GM12878 (cell line): ENCODE measurements at regions not wholly inside any gene's neighbourhood (a gene's known extent, or its start where the extent isn't known, plus 50 kb on each side); places are given as distances from the start of the nearest gene placed in this dataset.

Source experiments
- ATAC-seq: fragments of 200-7000 bp; cut with Tn5 transposase; 3 replicates; pipeline ENCODE4 v1.9.1; 2020; ENCODE audit warnings: mild to moderate bottlenecking, moderate library complexity
- BruUV-seq: library from RNA; stranded (reverse); fragments of 400-500 nt; replicated peaks from 2 replicates; lab custom pipeline; 2021; lab: Mats Ljungman, UMichigan
- CTCF ChIA-PET: fragments of 300-600 bp; sonication (Branson Sonifier 250); formaldehyde crosslinking; extraction: SDS; loops from one replicate; lab custom pipeline; 2021; ENCODE audit warnings: inconsistent platforms; lab: Yijun Ruan, JAX
- POLR2A ChIA-PET: fragments of 350-600 bp; formaldehyde crosslinking; extraction: SDS; loops from one replicate; lab custom pipeline; 2021; ENCODE audit warnings: inconsistent platforms; lab: Charles Lee
- RAD21 ChIA-PET: fragments of 300-600 bp; sonication (Branson Sonifier 250); formaldehyde crosslinking; loops from one replicate; lab custom pipeline; 2023; ENCODE audit warnings: antibody characterized with exemption; ENCODE audit not compliant: unreplicated experiment; lab: Charles Lee
- SMC1A ChIA-PET: fragments of 300-600 bp; sonication (Branson Sonifier 250); formaldehyde crosslinking; loops from one replicate; lab custom pipeline; 2023; ENCODE audit not compliant: unreplicated experiment, uncharacterized antibody; lab: Charles Lee
- DNase-seq: peaks from one replicate; pipeline ENCODE4 v3.0.0-alpha.2; 2011; ENCODE audit warnings: low read depth, low spot score
- FAIRE-seq: peaks from 3 replicates; lab custom pipeline; 2011; peaks lifted over from hg19 to GRCh38; lab: Jason Lieb, UNC
- H2AFZ ChIP-seq: 2 replicates; pipeline ENCODE4 v1.6.0; 2011; ENCODE audit warnings: low read depth, low read length, control low read depth; ENCODE audit not compliant: control insufficient read depth
- H3K27ac ChIP-seq: 2 replicates; pipeline ENCODE4 v1.5.1; 2011; ENCODE audit warnings: control low read depth; ENCODE audit not compliant: control insufficient read depth, insufficient read depth
- H3K27me3 ChIP-seq, 2 experiments: replicated peaks in 1 of 2; 2 replicates each; pipeline versions ENCODE4 v1.6.0 to v1.6.1; 2011; ENCODE audit warnings: low read length in 1 of 2; ENCODE audit not compliant: control insufficient read depth in 2 of 2, insufficient read depth in 2 of 2
- H3K36me3 ChIP-seq, 2 experiments: 2 replicates each; pipeline ENCODE4 v1.5.1; 2011; ENCODE audit warnings: low read length in 1 of 2; ENCODE audit not compliant: control insufficient read depth in 2 of 2, insufficient read depth in 2 of 2
- H3K4me1 ChIP-seq: 2 replicates; pipeline ENCODE4 v1.6.1; 2011; ENCODE audit warnings: mild to moderate bottlenecking, low read length, moderate library complexity, mixed read lengths; ENCODE audit not compliant: control insufficient read depth, insufficient read depth
- H3K4me2 ChIP-seq: 2 replicates; pipeline ENCODE4 v1.6.0; 2011; ENCODE audit warnings: control low read depth; ENCODE audit not compliant: control insufficient read depth, insufficient read depth
- H3K4me3 ChIP-seq: fragments of 200-600 bp; sonication (generic); 2 replicates; pipeline ENCODE4 v1.5.1; 2016
- H3K79me2 ChIP-seq: 2 replicates; pipeline ENCODE4 v1.6.0; 2011; ENCODE audit warnings: low read length; ENCODE audit not compliant: control insufficient read depth, insufficient read depth
- H3K9ac ChIP-seq: 2 replicates; pipeline ENCODE4 v1.8.0; 2011; ENCODE audit warnings: low read length, control low read depth, mixed read lengths; ENCODE audit not compliant: control insufficient read depth, insufficient read depth
- H3K9me3 ChIP-seq: replicated peaks from 3 replicates; pipeline ENCODE4 v1.5.1; 2011; ENCODE audit warnings: mild to moderate bottlenecking, low read length; ENCODE audit not compliant: control insufficient read depth, insufficient read depth
- H4K20me1 ChIP-seq: 2 replicates; pipeline ENCODE4 v1.6.0; 2011; ENCODE audit not compliant: control insufficient read depth, insufficient read depth
- BMI1 ChIP-seq: fragments of 450-650 bp; IDR thresholded peaks from 2 replicates; pipeline ENCODE4 v1.6.1; 2016; ENCODE audit warnings: mild to moderate bottlenecking, moderate library complexity, borderline replicate concordance
- HSF1 ChIP-seq: fragments of 150-350 bp; IDR thresholded peaks from 2 replicates; pipeline ENCODE4 v1.6.1; 2014; ENCODE audit warnings: mild to moderate bottlenecking, low read depth, low read length
- MXI1 ChIP-seq: fragments of 150-350 bp; IDR thresholded peaks from 2 replicates; pipeline ENCODE4 v1.6.1; 2011; ENCODE audit warnings: low read depth, mild to moderate bottlenecking, inconsistent platforms, low read length, improper control_type of control experiment
- MYB ChIP-seq: fragments of 150-350 bp; IDR thresholded peaks from 2 replicates; pipeline ENCODE4 v1.6.1; 2014; ENCODE audit warnings: mild to moderate bottlenecking, low read depth, low read length, borderline replicate concordance
- RAD51 ChIP-seq: fragments of 450-650 bp; IDR thresholded peaks from 2 replicates; pipeline ENCODE4 v1.6.1; 2016; ENCODE audit warnings: moderate library complexity, mild to moderate bottlenecking, inconsistent platforms
- RCOR1 ChIP-seq: conservative IDR thresholded peaks from 2 replicates; pipeline ENCODE4 v1.6.1; 2012; ENCODE audit warnings: low read depth, low read length, improper control_type of control experiment
- YY1 ChIP-seq: IDR thresholded peaks from 2 replicates; pipeline ENCODE4 v1.6.1; 2011; ENCODE audit warnings: low read depth, mild to moderate bottlenecking, low read length
- WGBS: methylation state at CpG from one replicate; pipeline ENCODE4 v1.1.6; 2016; ENCODE audit warnings: low lambda C conversion rate; ENCODE audit not compliant: insufficient replicate concordance, insufficient coverage; ENCODE audit errors: missing lambda C conversion rate; 5-methylcytosine and 5-hydroxymethylcytosine counted together
- in situ Hi-C: fragments of 300-500 bp; cut with MboI; formaldehyde crosslinking; loops from 9 replicates; pipeline ENCODE4 v1.14.3; 2018; ENCODE audit warnings: mixed read lengths
- intact Hi-C: fragments of 100-400 bp; cut with micrococcal nuclease; formaldehyde crosslinking; loops from one replicate; pipeline ENCODE4 v1.14.2; 2022; ENCODE audit not compliant: unreplicated experiment

GRCh38 chr3:132230156-132231000, 86.8 kb upstream of the ACP3 start:
- Histone ChIP-seq H4K20me1 (no peaks in the 10 kb centered on the region), H3K4me1 (no peaks in the 10 kb centered on the region), H3K79me2 (no peaks in the 10 kb centered on the region), H3K4me2 (no peak overlapping the region), H2AFZ (no peak overlapping the region), H3K4me3 (no peak overlapping the region), H3K27ac (no peak overlapping the region)
- 19% methylated on average over 8 of the region's 8 CpGs for WGBS
- intact Hi-C loops = no loop called here
- no peak for FAIRE-seq
- BruUV-seq = no TSS peak
- POLR2A ChIA-PET = no interaction called here
- no peak for ATAC-seq
- SMC1A ChIA-PET = no interaction called here
- no peak for TF ChIP-seq BMI1
- no peak for TF ChIP-seq MXI1
- TF ChIP-seq MYB = no peak
- TF ChIP-seq RCOR1 = no peak
- TF ChIP-seq HSF1 = no peak
- TF ChIP-seq YY1 = no peak
- no peak for TF ChIP-seq RAD51
- TF ChIP-seq, all 136 proteins: peak for 0
- no peaks in the 10 kb centered on the region for H3K36me3 ChIP-seq
- no peak overlapping the region for H3K9ac ChIP-seq
- RAD21 ChIA-PET = no interaction called here
- in situ Hi-C loops = no loop called here
- no peaks in the 10 kb centered on the region for H3K27me3 ChIP-seq
- CTCF ChIA-PET = interaction anchor here (1.8 kb wide), 1 partner anchor 10 kb away, joined by 6 read pairs; no protein-coding TSS in a partner anchor
- no peak for DNase-seq
- H3K9me3 ChIP-seq = no peaks in the 10 kb centered on the region
